ENCODE measurements at regions not wholly inside any gene's neighbourhood (a gene's known extent, or its start where the extent isn't known, plus 50 kb on each side); places are given as distances from the start of the nearest gene placed in this dataset.

- Histone ChIP-seq H3K9me3 (replicated peaks; ENCODE audit: control insufficient read depth, insufficient read depth, low read length) (no peaks in the 10 kb centered on the region), H4K20me1 (ENCODE audit: control insufficient read depth, insufficient read depth) (no peaks in the 10 kb centered on the region), H3K4me1 (ENCODE audit: control insufficient read depth, insufficient read depth, low read length) (no peaks in the 10 kb centered on the region), H3K4me2 (ENCODE audit: control insufficient read depth, insufficient read depth) (no peak overlapping the region), H3K4me3 (no peak overlapping the region), H3K27ac (ENCODE audit: control insufficient read depth, insufficient read depth) (no peak overlapping the region), H3K9ac (ENCODE audit: control insufficient read depth, insufficient read depth, low read length) (no peak overlapping the region), H3K79me2 (ENCODE audit: control insufficient read depth, insufficient read depth, low read length) (no peaks in the 10 kb centered on the region), H3K36me3 (ENCODE audit: control insufficient read depth in 2 of 2, insufficient read depth in 2 of 2, low read length in 1 of 2) (no peaks in the 10 kb centered on the region), H2AFZ (ENCODE audit: control insufficient read depth, low read depth, low read length) (no peak overlapping the region), H3K27me3 (replicated peaks in 1 of 2; ENCODE audit: control insufficient read depth in 2 of 2, insufficient read depth in 2 of 2, low read length in 1 of 2) (no peaks in the 10 kb centered on the region)
- 26% methylated on average over 2 of the region's 2 CpGs for WGBS (ENCODE audit: insufficient coverage, insufficient replicate concordance, low lambda C conversion rate, missing lambda C conversion rate)
- DNase-seq (ENCODE audit: low read depth, low spot score) (no peak), ATAC-seq (peak; percentile 35), FAIRE-seq (no peak)
- in situ Hi-C loops (cut with MboI) (no loop called here), intact Hi-C loops (cut with micrococcal nuclease; ENCODE audit: unreplicated experiment) (no loop called here)
- RAD21 ChIA-PET (ENCODE audit: unreplicated experiment), result no interaction called here
- no peak for TF ChIP-seq USF2 (IDR thresholded peaks at IDR 0.05; ENCODE audit: borderline replicate concordance, low read depth, low read length)
- no peak for TF ChIP-seq DPF2 (IDR thresholded peaks at IDR 0.05)
- no peak for TF ChIP-seq IRF4 (IDR thresholded peaks at IDR 0.05; ENCODE audit: low read depth, low read length)
- no peak for TF ChIP-seq SMARCA5 (IDR thresholded peaks at IDR 0.05)
- no peak for TF ChIP-seq CREB1 (IDR thresholded peaks at IDR 0.05; ENCODE audit: low read depth)
- TF ChIP-seq E2F8 (IDR thresholded peaks at IDR 0.05; ENCODE audit: low read depth, partially characterized antibody), result no peak
- no peak for TF ChIP-seq CUX1 (IDR thresholded peaks at IDR 0.05; ENCODE audit: insufficient replicate concordance, low read depth, low read length)
- TF ChIP-seq TBL1XR1 (IDR thresholded peaks at IDR 0.05; ENCODE audit: low read depth, low read length), result no peak
- no peak for TF ChIP-seq YBX1 (IDR thresholded peaks at IDR 0.05)
- no peak for TF ChIP-seq ZNF217 (IDR thresholded peaks at IDR 0.05)
- no peak for TF ChIP-seq NR2C1 (IDR thresholded peaks at IDR 0.05)
- TF ChIP-seq BCL11A (IDR thresholded peaks at IDR 0.05; ENCODE audit: low read depth, low read length), result no peak
- no peak for TF ChIP-seq PRDM15 (CRISPR knock-in tag; IDR thresholded peaks at IDR 0.05)
- no peak for TF ChIP-seq NRF1 (conservative IDR thresholded peaks at IDR 0.05; ENCODE audit: low read depth, low read length)
- TF ChIP-seq POLR2A (IDR thresholded peaks at IDR 0.05; ENCODE audit: low read depth, low read length), result no peak
- CTCF ChIA-PET, result no interaction called here
- no TSS peak for BruUV-seq (replicated peaks)
- POLR2A ChIA-PET, result no interaction called here
- SMC1A ChIA-PET (ENCODE audit: uncharacterized antibody, unreplicated experiment), result no interaction called here
These were observed 712.7 kb upstream of the KIRREL3 start for GRCh38 chr11:127713226-127713625.

Measured in GM12878 (cell line).